Nephron progenitor cell (in vitro differentiated cells): ENCODE measurements at regions not wholly inside any gene's neighbourhood (a gene's known extent, or its start where the extent isn't known, plus 50 kb on each side); places are given as distances from the start of the nearest gene placed in this dataset.

ENCODE experiments used
- DNase-seq: peaks from one replicate; pipeline ENCODE4 v3.0.0; 2021
- H3K27ac Mint-ChIP-seq: 2 replicates; pipeline ENCODE4 v1.8.0; 2021; ENCODE audit warnings: mild to moderate bottlenecking, moderate library complexity, mixed read lengths
- H3K27me3 Mint-ChIP-seq: 2 replicates; pipeline ENCODE4 v1.8.0; 2021; ENCODE audit warnings: mild to moderate bottlenecking, low read depth, mixed read lengths; ENCODE audit not compliant: poor library complexity
- H3K36me3 Mint-ChIP-seq: 2 replicates; pipeline ENCODE4 v1.8.0; 2021; ENCODE audit warnings: low read depth, mixed read lengths
- H3K4me1 Mint-ChIP-seq: 2 replicates; pipeline ENCODE4 v1.8.0; 2021; ENCODE audit warnings: mixed read lengths
- H3K4me3 Mint-ChIP-seq: 2 replicates; pipeline ENCODE4 v1.8.0; 2021; ENCODE audit warnings: mild to moderate bottlenecking, moderate library complexity, mixed read lengths
- H3K9me3 Mint-ChIP-seq: 2 replicates; pipeline ENCODE4 v1.8.0; 2021; ENCODE audit warnings: mild to moderate bottlenecking, moderate library complexity, mixed read lengths
- TF ChIP-seq, protein P1 (sequence below): fragments of 200-600 bp; sonication (generic); IDR thresholded peaks from 2 replicates; pipeline ENCODE4 v1.5.0; 2021; ENCODE audit warnings: antibody characterized with exemption

DNA sequence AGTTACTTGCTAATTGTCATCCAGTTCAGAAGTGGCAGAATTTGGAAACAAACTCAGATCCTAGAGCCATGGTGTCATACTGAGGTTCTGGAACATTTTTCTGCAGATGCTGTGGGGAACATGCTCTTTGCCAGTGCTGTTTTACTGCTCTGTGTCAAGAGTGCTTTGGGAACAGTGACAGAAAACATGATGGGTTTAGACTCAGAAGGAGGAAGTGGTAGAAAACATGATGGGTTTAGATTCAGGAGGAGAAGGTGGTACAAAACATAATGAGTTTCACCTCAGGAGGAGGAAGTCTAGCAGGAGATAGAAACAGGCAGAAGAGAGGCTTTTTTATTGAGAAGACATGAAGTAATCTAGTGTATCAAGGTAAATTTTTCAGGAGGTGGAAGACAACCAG is 815.5 kb downstream of the DHX35 start:
- peaks cover 18% of the 10 kb centered on the region for H3K9me3 Mint-ChIP-seq
- no peak overlapping the region for H3K4me3 Mint-ChIP-seq
- no peak overlapping the region for H3K27ac Mint-ChIP-seq
- DNase-seq, result no peak
- H3K4me1 Mint-ChIP-seq, result peaks cover 19% of the 10 kb centered on the region
- no peaks in the 10 kb centered on the region for H3K36me3 Mint-ChIP-seq
- TF ChIP-seq, protein P1, sequence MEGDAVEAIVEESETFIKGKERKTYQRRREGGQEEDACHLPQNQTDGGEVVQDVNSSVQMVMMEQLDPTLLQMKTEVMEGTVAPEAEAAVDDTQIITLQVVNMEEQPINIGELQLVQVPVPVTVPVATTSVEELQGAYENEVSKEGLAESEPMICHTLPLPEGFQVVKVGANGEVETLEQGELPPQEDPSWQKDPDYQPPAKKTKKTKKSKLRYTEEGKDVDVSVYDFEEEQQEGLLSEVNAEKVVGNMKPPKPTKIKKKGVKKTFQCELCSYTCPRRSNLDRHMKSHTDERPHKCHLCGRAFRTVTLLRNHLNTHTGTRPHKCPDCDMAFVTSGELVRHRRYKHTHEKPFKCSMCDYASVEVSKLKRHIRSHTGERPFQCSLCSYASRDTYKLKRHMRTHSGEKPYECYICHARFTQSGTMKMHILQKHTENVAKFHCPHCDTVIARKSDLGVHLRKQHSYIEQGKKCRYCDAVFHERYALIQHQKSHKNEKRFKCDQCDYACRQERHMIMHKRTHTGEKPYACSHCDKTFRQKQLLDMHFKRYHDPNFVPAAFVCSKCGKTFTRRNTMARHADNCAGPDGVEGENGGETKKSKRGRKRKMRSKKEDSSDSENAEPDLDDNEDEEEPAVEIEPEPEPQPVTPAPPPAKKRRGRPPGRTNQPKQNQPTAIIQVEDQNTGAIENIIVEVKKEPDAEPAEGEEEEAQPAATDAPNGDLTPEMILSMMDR, result no peak
- no peaks in the 10 kb centered on the region for H3K27me3 Mint-ChIP-seq

DNA sequence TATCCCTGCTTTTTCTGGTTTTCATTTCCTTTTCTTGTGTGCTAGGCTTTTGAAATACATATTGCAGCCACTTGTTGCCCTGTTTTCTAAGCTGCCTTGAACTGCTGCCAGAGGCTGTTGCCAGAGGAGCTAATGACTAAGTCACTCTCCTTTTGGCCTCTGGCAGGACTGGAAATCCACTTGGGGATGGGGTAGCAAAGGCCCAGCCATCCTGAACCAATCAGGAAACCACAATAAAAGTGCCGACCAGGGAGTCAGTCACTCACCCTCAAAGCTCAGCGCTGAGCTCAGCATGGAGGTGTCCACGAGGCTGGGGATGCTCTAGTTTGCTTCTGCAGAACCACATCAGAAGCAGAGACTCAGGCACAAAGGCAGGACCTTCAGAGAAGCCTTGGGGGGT is 813.0 kb downstream of the DHX35 start:
- H3K4me3 Mint-ChIP-seq, result no peak overlapping the region
- H3K27me3 Mint-ChIP-seq, result no peaks in the 10 kb centered on the region
- DNase-seq, result no peak
- no peak overlapping the region for H3K27ac Mint-ChIP-seq
- no peaks in the 10 kb centered on the region for H3K36me3 Mint-ChIP-seq
- peaks cover 19% of the 10 kb centered on the region for H3K9me3 Mint-ChIP-seq
- TF ChIP-seq, protein P1, result no peak
- peaks cover 19% of the 10 kb centered on the region for H3K4me1 Mint-ChIP-seq

GRCh38 chr20:39773380-39774000 is 811.3 kb downstream of the DHX35 start:
- H3K4me1 Mint-ChIP-seq, result peaks cover 10% of the 10 kb centered on the region
- no peak overlapping the region for H3K4me3 Mint-ChIP-seq
- H3K27me3 Mint-ChIP-seq, result no peaks in the 10 kb centered on the region
- H3K36me3 Mint-ChIP-seq, result no peaks in the 10 kb centered on the region
- no peak overlapping the region for H3K27ac Mint-ChIP-seq
- TF ChIP-seq, protein P1, result no peak
- peaks cover 20% of the 10 kb centered on the region for H3K9me3 Mint-ChIP-seq
- no peak for DNase-seq

DNA sequence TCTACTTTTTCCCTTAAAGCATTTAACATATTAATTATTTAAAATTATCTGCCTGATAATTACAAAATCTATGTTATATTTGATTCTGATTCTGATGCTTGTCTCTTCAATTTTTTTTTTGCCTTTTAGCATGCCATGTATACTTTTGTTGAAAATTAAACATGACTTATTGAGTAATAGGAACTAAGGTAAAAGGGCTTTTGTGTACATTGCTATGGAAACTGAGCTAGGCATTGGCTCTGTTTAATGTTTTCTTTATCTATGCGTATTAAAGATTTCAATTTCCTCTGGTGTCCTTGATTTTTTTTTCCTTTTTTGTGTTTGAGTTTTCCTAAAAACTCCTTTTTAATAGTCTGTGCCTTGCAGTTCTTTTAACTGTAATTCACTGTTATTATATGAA is 805.2 kb downstream of the DHX35 start:
- peaks cover 9% of the 10 kb centered on the region for H3K36me3 Mint-ChIP-seq
- H3K4me3 Mint-ChIP-seq, result no peak overlapping the region
- no peaks in the 10 kb centered on the region for H3K4me1 Mint-ChIP-seq
- DNase-seq, result no peak
- no peak overlapping the region for H3K27ac Mint-ChIP-seq
- no peaks in the 10 kb centered on the region for H3K27me3 Mint-ChIP-seq
- peaks cover 54% of the 10 kb centered on the region for H3K9me3 Mint-ChIP-seq
- TF ChIP-seq, protein P1, result no peak

GRCh38 chr20:39766333-39766732 is 804.2 kb downstream of the DHX35 start:
- TF ChIP-seq, protein P1, result no peak
- H3K27me3 Mint-ChIP-seq, result no peaks in the 10 kb centered on the region

GRCh38 chr20:39762716-39763115 is 800.6 kb downstream of the DHX35 start:
- DNase-seq, result no peak
- Mint-ChIP-seq H3K9me3 (peaks cover 27% of the 10 kb centered on the region), H3K27me3 (no peaks in the 10 kb centered on the region), H3K4me1 (no peaks in the 10 kb centered on the region), H3K4me3 (no peak overlapping the region), H3K27ac (peak overlapping the region; percentile 26), H3K36me3 (peaks cover 9% of the 10 kb centered on the region)
- TF ChIP-seq, protein P1, result no peak

More at GRCh38 chr20:39766333-39766732, 804.2 kb downstream of the DHX35 start:
- Mint-ChIP-seq H3K4me3 (no peak overlapping the region), H3K4me1 (no peaks in the 10 kb centered on the region), H3K27ac (no peak overlapping the region), H3K9me3 (peaks cover 54% of the 10 kb centered on the region), H3K36me3 (peaks cover 9% of the 10 kb centered on the region)
- no peak for DNase-seq
